H1 (cell line): ENCODE measurements at regions not wholly inside any gene's neighbourhood (a gene's known extent, or its start where the extent isn't known, plus 50 kb on each side); places are given as distances from the start of the nearest gene placed in this dataset.

Experiments used
- EP300 ChIP-seq, 2 experiments: IDR thresholded peaks; 1 replicate in 1 of 2; 2 replicates in 1 of 2; pipeline ENCODE4 v1.6.1; 2011 to 2012; ENCODE audit warnings: low read depth in 2 of 2, low read length in 2 of 2, mild to moderate bottlenecking in 2 of 2, borderline replicate concordance in 1 of 2, inconsistent platforms in 1 of 2, moderate library complexity in 1 of 2
- GABPA ChIP-seq: IDR thresholded peaks from 2 replicates; pipeline ENCODE4 v1.6.1; 2011; ENCODE audit warnings: mild to moderate bottlenecking, low read length, moderate library complexity, borderline replicate concordance; ENCODE audit not compliant: insufficient read depth
- RNF2 ChIP-seq: fragments of 200-900, 300-1000 bp; sonication (generic); IDR thresholded peaks from 2 replicates; pipeline ENCODE4 v1.7.1; 2016; ENCODE audit warnings: borderline replicate concordance, low read depth, mild to moderate bottlenecking, antibody characterized with exemption, low read length; ENCODE audit not compliant: poor library complexity, severe bottlenecking; ENCODE audit errors: missing control alignments
- SIN3A ChIP-seq, 2 experiments: IDR thresholded peaks in 1 of 2; conservative IDR thresholded peaks in 1 of 2; 2 replicates each; pipeline ENCODE4 v1.6.1; 2011 to 2012; ENCODE audit warnings: low read length in 2 of 2, improper control_type of control experiment in 1 of 2, low read depth in 1 of 2, mild to moderate bottlenecking in 1 of 2
- SIX5 ChIP-seq: IDR thresholded peaks from 2 replicates; pipeline ENCODE4 v1.6.1; 2011; ENCODE audit warnings: mild to moderate bottlenecking, low read depth, low read length

DNA sequence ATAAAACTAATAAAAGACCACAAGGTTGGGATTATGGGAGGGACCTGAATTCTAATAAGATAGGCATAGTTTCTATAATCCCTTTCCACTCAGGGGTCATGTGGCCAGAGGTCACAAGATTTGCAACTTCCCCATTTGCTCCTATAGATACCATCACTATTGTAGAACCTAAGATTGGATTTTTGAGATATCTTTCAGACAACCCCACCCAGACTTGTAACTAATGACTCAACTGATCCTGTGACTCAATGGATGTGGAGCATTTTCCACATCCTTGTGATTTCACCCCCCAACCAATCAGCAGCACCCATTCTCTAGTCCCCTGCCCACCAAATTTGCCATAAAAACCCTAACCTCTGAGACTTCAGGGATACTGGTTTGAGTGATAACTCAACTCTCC, 51.9 kb upstream of the PIK3AP1 start (continued):
- TF ChIP-seq RNF2 (no peak), EP300 (IDR thresholded peaks at IDR 0.05; ENCODE audit: borderline replicate concordance in 1 of 2, low read depth in 2 of 2, low read length in 2 of 2) (no peak), SIX5 (no peak), GABPA (no peak), SIN3A (conservative IDR thresholded peaks at IDR 0.05 in 1 of 2, IDR thresholded peaks at IDR 0.05 in 1 of 2; ENCODE audit: low read depth in 1 of 2, low read length in 2 of 2) (no peak)
